ENCODE measurements at regions not wholly inside any gene's neighbourhood (a gene's known extent, or its start where the extent isn't known, plus 50 kb on each side); places are given as distances from the start of the nearest gene placed in this dataset.

DNA sequence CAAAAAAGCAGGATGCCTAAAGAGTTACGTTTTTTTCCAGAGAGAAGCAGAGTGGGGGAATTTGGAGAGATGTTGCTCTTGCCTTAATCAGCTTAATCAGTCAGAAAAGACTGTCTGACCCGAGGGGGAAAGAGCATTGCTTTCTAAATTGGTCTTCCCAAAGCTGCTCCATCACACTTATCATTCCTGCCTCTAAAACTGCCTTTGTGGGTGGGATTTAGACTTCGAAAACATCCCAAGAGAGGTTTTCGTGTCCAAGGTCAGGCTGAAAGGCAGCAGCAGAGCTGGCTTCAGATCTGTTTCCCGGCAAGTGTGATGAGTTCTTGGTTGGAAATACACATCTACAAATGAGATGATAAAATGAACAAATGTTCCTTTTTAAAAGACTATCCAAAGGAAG is 155.2 kb downstream of the SH2D1A start:
- H2AFZ ChIP-seq (ENCODE audit: low read depth, low read length, poor library complexity, severe bottlenecking) = no peak overlapping the region
- ChIA-PET RAD21 (ENCODE audit: low non-redundant PET in 1 of 2, low total read pairs in 2 of 2, uncharacterized antibody in 2 of 2, unreplicated experiment in 2 of 2) (no interaction called here), CTCF (no interaction called here), POLR2A (no interaction called here)
- no peaks in the 10 kb centered on the region for H3K9me2 ChIP-seq (ENCODE audit: insufficient read depth)
- no peaks in the 10 kb centered on the region for H3K4me1 ChIP-seq (ENCODE audit: control insufficient read depth in 1 of 2, insufficient read depth in 2 of 2, low read length in 2 of 2)
- H3K4me3 ChIP-seq (replicated peaks in 1 of 2; ENCODE audit: low read depth in 1 of 2, low read length in 2 of 2) = no peak overlapping the region
- no peak for TF ChIP-seq CEBPB (IDR thresholded peaks at IDR 0.05; ENCODE audit: low read depth)
- no peak for TF ChIP-seq FOSL1 (IDR thresholded peaks at IDR 0.05; ENCODE audit: low read depth)
- no peak for TF ChIP-seq SIN3A (IDR thresholded peaks at IDR 0.05; ENCODE audit: low read depth)
- TF ChIP-seq EZH2 (IDR thresholded peaks at IDR 0.05) = no peak
- TF ChIP-seq POLR2AphosphoS5 (IDR thresholded peaks at IDR 0.05; ENCODE audit: low read depth, low read length) = no peak
- TF ChIP-seq YY1 (IDR thresholded peaks at IDR 0.05; ENCODE audit: extremely low read depth, insufficient replicate concordance, low read depth, low read length) = no peak
- TF ChIP-seq, protein P1, sequence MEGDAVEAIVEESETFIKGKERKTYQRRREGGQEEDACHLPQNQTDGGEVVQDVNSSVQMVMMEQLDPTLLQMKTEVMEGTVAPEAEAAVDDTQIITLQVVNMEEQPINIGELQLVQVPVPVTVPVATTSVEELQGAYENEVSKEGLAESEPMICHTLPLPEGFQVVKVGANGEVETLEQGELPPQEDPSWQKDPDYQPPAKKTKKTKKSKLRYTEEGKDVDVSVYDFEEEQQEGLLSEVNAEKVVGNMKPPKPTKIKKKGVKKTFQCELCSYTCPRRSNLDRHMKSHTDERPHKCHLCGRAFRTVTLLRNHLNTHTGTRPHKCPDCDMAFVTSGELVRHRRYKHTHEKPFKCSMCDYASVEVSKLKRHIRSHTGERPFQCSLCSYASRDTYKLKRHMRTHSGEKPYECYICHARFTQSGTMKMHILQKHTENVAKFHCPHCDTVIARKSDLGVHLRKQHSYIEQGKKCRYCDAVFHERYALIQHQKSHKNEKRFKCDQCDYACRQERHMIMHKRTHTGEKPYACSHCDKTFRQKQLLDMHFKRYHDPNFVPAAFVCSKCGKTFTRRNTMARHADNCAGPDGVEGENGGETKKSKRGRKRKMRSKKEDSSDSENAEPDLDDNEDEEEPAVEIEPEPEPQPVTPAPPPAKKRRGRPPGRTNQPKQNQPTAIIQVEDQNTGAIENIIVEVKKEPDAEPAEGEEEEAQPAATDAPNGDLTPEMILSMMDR (IDR thresholded peaks at IDR 0.05 in 2 of 3, conservative IDR thresholded peaks at IDR 0.05 in 1 of 3; ENCODE audit: borderline replicate concordance in 1 of 3, insufficient read depth in 1 of 3, low read depth in 2 of 3, low read length in 2 of 3) = no peak
- TF ChIP-seq SRF (IDR thresholded peaks at IDR 0.05; ENCODE audit: low read depth) = no peak
- TF ChIP-seq ZNF274 (IDR thresholded peaks at IDR 0.05; ENCODE audit: low read depth, low read length) = no peak
- TF ChIP-seq POLR2A (IDR thresholded peaks at IDR 0.05; ENCODE audit: borderline replicate concordance, extremely low read depth, insufficient read depth, insufficient read length) = no peak
- no peak for TF ChIP-seq CBX3 (IDR thresholded peaks at IDR 0.05; ENCODE audit: low read depth)
- TF ChIP-seq ELF1 (IDR thresholded peaks at IDR 0.05; ENCODE audit: borderline replicate concordance, low read depth) = no peak
- no peak for TF ChIP-seq SP1 (IDR thresholded peaks at IDR 0.05; ENCODE audit: low read depth)
- no peak for TF ChIP-seq EZH2phosphoT487 (IDR thresholded peaks at IDR 0.05; ENCODE audit: borderline replicate concordance)
- TF ChIP-seq RAD21 (IDR thresholded peaks at IDR 0.05; ENCODE audit: low read depth) = no peak
- H3K27ac ChIP-seq (ENCODE audit: low read depth, low read length) = no peak overlapping the region
- no peaks in the 10 kb centered on the region for H3K27me3 ChIP-seq (ENCODE audit: insufficient read depth, low read length)
- intact Hi-C loops (cut with micrococcal nuclease) = no loop called here
- BruUV-seq (replicated peaks) = no TSS peak
- no peak overlapping the region for H3K4me2 ChIP-seq (ENCODE audit: low read length)
- DNase-seq (ENCODE audit: low read depth, low spot score) (no peak), ATAC-seq (no peak)
- no peak overlapping the region for H3K9ac ChIP-seq (ENCODE audit: low read length)
- H3K79me2 ChIP-seq (ENCODE audit: insufficient read depth, low read length) = no peaks in the 10 kb centered on the region
- H3K9me3 ChIP-seq (ENCODE audit: control insufficient read depth in 1 of 2, insufficient read depth in 1 of 2, low read depth in 1 of 2, low read length in 2 of 2) = no peaks in the 10 kb centered on the region
- no peaks in the 10 kb centered on the region for H4K20me1 ChIP-seq (ENCODE audit: insufficient read depth)
- H3K36me3 ChIP-seq (ENCODE audit: control insufficient read depth in 1 of 2, insufficient read depth in 2 of 2, low read length in 2 of 2) = no peaks in the 10 kb centered on the region

All from HCT116 (cell line).